ENCODE measurements at regions not wholly inside any gene's neighbourhood (a gene's known extent, or its start where the extent isn't known, plus 50 kb on each side); places are given as distances from the start of the nearest gene placed in this dataset.
"Not testable (repeated sequence)": the region's sequence is repeated elsewhere in the genome, so short reads cannot be mapped to it uniquely, and the experiment has no call there.

GRCh38 chr2:39968037-39968436 lies 189.0 kb upstream of the THUMPD2 start:
- Histone ChIP-seq H3K27me3 (no peaks in the 10 kb centered on the region), H3K4me3 (no peak overlapping the region), H3K4me1 (replicated peaks in 1 of 2) (no peaks in the 10 kb centered on the region), H3K9me3 (replicated peaks in 1 of 3) (peaks cover 0 to 8% (median 0%) of the 10 kb centered on the region in 3 donors), H3K27ac (no peak overlapping the region), H3K36me3 (replicated peaks in 1 of 2) (no peaks in the 10 kb centered on the region)
- DNase-seq: no peak
- TF ChIP-seq, protein P1, sequence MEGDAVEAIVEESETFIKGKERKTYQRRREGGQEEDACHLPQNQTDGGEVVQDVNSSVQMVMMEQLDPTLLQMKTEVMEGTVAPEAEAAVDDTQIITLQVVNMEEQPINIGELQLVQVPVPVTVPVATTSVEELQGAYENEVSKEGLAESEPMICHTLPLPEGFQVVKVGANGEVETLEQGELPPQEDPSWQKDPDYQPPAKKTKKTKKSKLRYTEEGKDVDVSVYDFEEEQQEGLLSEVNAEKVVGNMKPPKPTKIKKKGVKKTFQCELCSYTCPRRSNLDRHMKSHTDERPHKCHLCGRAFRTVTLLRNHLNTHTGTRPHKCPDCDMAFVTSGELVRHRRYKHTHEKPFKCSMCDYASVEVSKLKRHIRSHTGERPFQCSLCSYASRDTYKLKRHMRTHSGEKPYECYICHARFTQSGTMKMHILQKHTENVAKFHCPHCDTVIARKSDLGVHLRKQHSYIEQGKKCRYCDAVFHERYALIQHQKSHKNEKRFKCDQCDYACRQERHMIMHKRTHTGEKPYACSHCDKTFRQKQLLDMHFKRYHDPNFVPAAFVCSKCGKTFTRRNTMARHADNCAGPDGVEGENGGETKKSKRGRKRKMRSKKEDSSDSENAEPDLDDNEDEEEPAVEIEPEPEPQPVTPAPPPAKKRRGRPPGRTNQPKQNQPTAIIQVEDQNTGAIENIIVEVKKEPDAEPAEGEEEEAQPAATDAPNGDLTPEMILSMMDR (IDR thresholded peaks at IDR 0.05): no peak
- TF ChIP-seq POLR2A (IDR thresholded peaks at IDR 0.05): no peak
- intact Hi-C loops (cut with DNase I): no loop called here
- WGBS, 4 donors: 38 to 85% (median 78%) methylated on average over 1 of the region's 1 CpG

- H3K36me3 ChIP-seq (replicated peaks in 1 of 2); H3K4me1 ChIP-seq (replicated peaks in 1 of 2); H3K4me3 ChIP-seq; H3K9me3 ChIP-seq (replicated peaks in 1 of 3); H3K27ac ChIP-seq; intact Hi-C loops (cut with DNase I); DNase-seq; H3K27me3 ChIP-seq: not testable (repeated sequence)
- 70 to 80% (median 73%) methylated on average over 7 of the region's 7 CpGs for WGBS, 4 donors
These were observed 181.6 kb upstream of the THUMPD2 start for GRCh38 chr2:39960681-39961080.

DNA sequence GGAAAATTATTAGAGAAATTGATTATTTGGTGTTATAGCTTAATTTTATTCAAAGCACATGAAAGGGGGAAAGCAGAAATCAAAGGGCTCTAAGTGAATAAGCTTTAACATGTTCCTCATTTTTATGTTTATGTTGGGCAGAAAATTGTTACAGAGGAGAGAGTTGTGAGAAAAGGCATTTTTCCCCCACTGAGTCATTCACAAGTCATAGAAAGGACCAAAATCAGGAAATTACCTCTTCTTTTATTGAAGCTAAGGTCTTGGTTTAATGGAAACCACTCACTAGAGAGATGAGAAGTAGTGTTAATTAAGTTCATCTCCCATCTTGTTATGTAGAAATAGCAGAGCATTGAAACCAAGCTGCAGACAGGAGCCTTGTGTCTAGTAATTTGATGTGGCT lies 175.3 kb upstream of the THUMPD2 start:
- Histone ChIP-seq H3K9me3 (replicated peaks in 1 of 3) (no peaks in the 10 kb centered on the region), H3K36me3 (replicated peaks in 1 of 2) (no peaks in the 10 kb centered on the region), H3K27ac (no peak overlapping the region), H3K27me3 (no peaks in the 10 kb centered on the region), H3K4me3 (no peak overlapping the region), H3K4me1 (replicated peaks in 1 of 2) (no peaks in the 10 kb centered on the region)
- intact Hi-C loops (cut with DNase I): no loop called here
- TF ChIP-seq, protein P1 (IDR thresholded peaks at IDR 0.05): no peak
- TF ChIP-seq POLR2A (IDR thresholded peaks at IDR 0.05): no peak
- no peak for DNase-seq

- DNase-seq: no peak
- WGBS, 4 donors: 61 to 70% (median 66%) methylated on average over 1 of the region's 1 CpG
- no peaks in the 10 kb centered on the region for H3K9me3 ChIP-seq (replicated peaks in 1 of 3)
- intact Hi-C loops (cut with DNase I): no loop called here
- H3K27me3 ChIP-seq: no peaks in the 10 kb centered on the region
- no peak overlapping the region for H3K4me3 ChIP-seq
- no peak overlapping the region for H3K27ac ChIP-seq
- TF ChIP-seq POLR2A (IDR thresholded peaks at IDR 0.05): no peak
- TF ChIP-seq, protein P1 (IDR thresholded peaks at IDR 0.05): no peak
- no peaks in the 10 kb centered on the region for H3K36me3 ChIP-seq (replicated peaks in 1 of 2)
- H3K4me1 ChIP-seq (replicated peaks in 1 of 2): no peaks in the 10 kb centered on the region
These were observed 170.1 kb upstream of the THUMPD2 start for GRCh38 chr2:39949131-39949530.

DNA sequence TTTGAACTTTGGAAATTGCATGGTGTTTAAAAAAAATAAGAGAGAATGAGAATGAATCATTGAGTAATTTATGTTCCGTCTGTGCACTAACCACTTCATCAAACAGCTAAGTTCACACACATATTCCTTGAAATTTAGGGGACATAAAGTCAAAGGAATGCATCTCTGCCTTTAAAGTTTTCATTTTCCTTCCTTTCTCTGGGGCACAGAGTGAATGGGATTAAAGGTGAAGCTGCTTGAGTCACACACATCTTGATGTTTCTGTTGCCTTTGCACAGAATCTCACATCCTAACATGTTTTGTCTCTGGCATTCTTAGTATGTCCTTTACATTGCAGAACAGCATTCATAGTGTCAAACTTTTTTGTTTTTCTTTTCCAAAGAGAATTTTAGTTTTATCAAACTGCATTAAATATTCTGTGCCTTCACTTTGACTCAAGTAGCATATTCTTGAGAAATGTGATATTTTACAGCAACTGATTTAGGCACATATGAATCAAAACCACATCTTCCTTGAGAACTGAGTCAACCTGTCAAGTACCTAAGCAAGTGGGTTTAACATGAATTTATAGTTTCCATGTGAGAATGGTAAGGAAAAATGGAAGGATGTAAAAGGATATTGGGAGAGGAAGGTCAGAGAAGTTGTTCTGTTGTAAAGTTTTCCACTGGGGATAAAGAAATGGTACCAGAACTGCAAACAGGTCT lies 169.1 kb upstream of the THUMPD2 start:
- TF ChIP-seq POLR2A (IDR thresholded peaks at IDR 0.05): no peak
- TF ChIP-seq, protein P1 (IDR thresholded peaks at IDR 0.05): no peak
- no peaks in the 10 kb centered on the region for H3K27me3 ChIP-seq
- no peaks in the 10 kb centered on the region for H3K4me1 ChIP-seq (replicated peaks in 1 of 2)
- H3K27ac ChIP-seq: no peak overlapping the region
- intact Hi-C loops (cut with DNase I): no loop called here
- no peaks in the 10 kb centered on the region for H3K9me3 ChIP-seq (replicated peaks in 1 of 3)
- no peak for DNase-seq
- 59 to 74% (median 66%) methylated on average over 1 of the region's 1 CpG for WGBS, 4 donors
- no peaks in the 10 kb centered on the region for H3K36me3 ChIP-seq (replicated peaks in 1 of 2)
- H3K4me3 ChIP-seq: no peak overlapping the region

All from adrenal gland (tissue), 9 donors.